Skeletal muscle tissue (tissue), 3 donors: ENCODE measurements at regions not wholly inside any gene's neighbourhood (a gene's known extent, or its start where the extent isn't known, plus 50 kb on each side); places are given as distances from the start of the nearest gene placed in this dataset.
"Not testable (repeated sequence)": the region's sequence is repeated elsewhere in the genome, so short reads cannot be mapped to it uniquely, and the experiment has no call there.

Source experiments
- H3K27ac ChIP-seq: one replicate; pipeline ENCODE4 v1.7.0; 2013; ENCODE audit warnings: mild to moderate bottlenecking, low read depth, low read length, inconsistent platforms
- H3K27me3 ChIP-seq, 3 donors: one replicate each; pipeline ENCODE4 v1.7.0; 2013; ENCODE audit warnings: low read length in 3 of 3; ENCODE audit not compliant: control insufficient read depth in 3 of 3, insufficient read depth in 3 of 3
- H3K36me3 ChIP-seq, 3 donors: one replicate each; pipeline ENCODE4 v1.7.0; 2013; ENCODE audit warnings: low read length in 3 of 3; ENCODE audit not compliant: control insufficient read depth in 3 of 3, insufficient read depth in 3 of 3
- H3K4me1 ChIP-seq, 3 donors: one replicate each; pipeline ENCODE4 v1.7.0; 2013; ENCODE audit warnings: low read length in 3 of 3, mild to moderate bottlenecking in 3 of 3; ENCODE audit not compliant: control insufficient read depth in 3 of 3, insufficient read depth in 3 of 3
- H3K4me3 ChIP-seq, 3 donors: one replicate each; pipeline ENCODE4 v1.7.0; 2013; ENCODE audit warnings: low read length in 3 of 3
- H3K9ac ChIP-seq, 3 donors: one replicate each; pipeline ENCODE4 v1.7.0; 2013; ENCODE audit warnings: low read length in 3 of 3, mild to moderate bottlenecking in 3 of 3, moderate library complexity in 2 of 3, low read depth in 1 of 3
- H3K9me3 ChIP-seq, 3 donors: one replicate each; pipeline ENCODE4 v1.7.0; 2013; ENCODE audit warnings: low read length in 3 of 3; ENCODE audit not compliant: control insufficient read depth in 3 of 3
- donor health status: Osteomylitis.

GRCh38 chr6:27759930-27760329 is 152.3 kb downstream of the OR2B2 start:
- Histone ChIP-seq H3K9me3 (no peaks in the 10 kb centered on the region), H3K4me3 (no peak overlapping the region), H3K4me1 (no peaks in the 10 kb centered on the region), H3K36me3 (no peaks in the 10 kb centered on the region), H3K27me3 (peaks cover 41 to 49% (median 45%) of the 10 kb centered on the region in 3 donors), H3K9ac (no peak overlapping the region), H3K27ac (no peak overlapping the region)

GRCh38 chr6:27758491-27758890 is 153.7 kb downstream of the OR2B2 start:
- H3K9ac ChIP-seq, result no peak overlapping the region
- peaks cover 0 to 4% (median 0%) of the 10 kb centered on the region in 3 donors for H3K4me1 ChIP-seq
- H3K36me3 ChIP-seq, result no peaks in the 10 kb centered on the region
- H3K27me3 ChIP-seq, result peaks cover 39 to 45% (median 41%) of the 10 kb centered on the region in 3 donors
- H3K4me3 ChIP-seq, result no peak overlapping the region
- no peaks in the 10 kb centered on the region for H3K9me3 ChIP-seq
- no peak overlapping the region for H3K27ac ChIP-seq

- H3K27ac ChIP-seq, result no peak overlapping the region
- H3K4me1 ChIP-seq, result peaks cover 0 to 4% (median 0%) of the 10 kb centered on the region in 3 donors
- H3K36me3 ChIP-seq, result no peaks in the 10 kb centered on the region
- peaks cover 34 to 41% (median 35%) of the 10 kb centered on the region in 3 donors for H3K27me3 ChIP-seq
- H3K9ac ChIP-seq, result no peak overlapping the region
- no peak overlapping the region for H3K4me3 ChIP-seq
- H3K9me3 ChIP-seq, result no peaks in the 10 kb centered on the region
Observed at GRCh38 chr6:27757307-27757706, 154.9 kb downstream of the OR2B2 start.

GRCh38 chr6:27755768-27756167 is 156.4 kb downstream of the OR2B2 start:
- no peak overlapping the region for H3K4me3 ChIP-seq
- H3K4me1 ChIP-seq, result peaks cover 0 to 4% (median 0%) of the 10 kb centered on the region in 3 donors
- H3K27me3 ChIP-seq, result peaks cover 22 to 35% (median 23%) of the 10 kb centered on the region in 3 donors
- H3K36me3 ChIP-seq, result no peaks in the 10 kb centered on the region
- H3K9me3 ChIP-seq, result no peaks in the 10 kb centered on the region
- no peak overlapping the region for H3K27ac ChIP-seq
- H3K9ac ChIP-seq, result no peak overlapping the region

GRCh38 chr6:27754408-27754782 is 157.8 kb downstream of the OR2B2 start:
- Histone ChIP-seq H3K9me3 (no peaks in the 10 kb centered on the region), H3K27me3 (peaks cover 13 to 26% (median 20%) of the 10 kb centered on the region in 3 donors), H3K36me3 (no peaks in the 10 kb centered on the region), H3K4me3 (peak overlapping the region in 1 of 3 donors; percentile 95), H3K9ac (peak overlapping the region in 1 of 3 donors; percentile 38), H3K4me1 (peaks cover 0 to 4% (median 0%) of the 10 kb centered on the region in 3 donors), H3K27ac (no peak overlapping the region)

GRCh38 chr6:27753668-27754407 is 158.4 kb downstream of the OR2B2 start:
- no peaks in the 10 kb centered on the region for H3K9me3 ChIP-seq

GRCh38 chr6:27752038-27752885 is 159.9 kb downstream of the OR2B2 start:
- Histone ChIP-seq H3K27ac (peak overlapping the region; percentile 63), H3K27me3 (peaks cover 3 to 10% (median 9%) of the 10 kb centered on the region in 3 donors), H3K9me3 (no peaks in the 10 kb centered on the region), H3K9ac (peak overlapping the region in 2 of 3 donors; percentile 78 to 82), H3K4me3 (peak overlapping the region; percentile 88 to 95 (median 89)), H3K36me3 (no peaks in the 10 kb centered on the region), H3K4me1 (peaks cover 0 to 4% (median 0%) of the 10 kb centered on the region in 3 donors)

More at GRCh38 chr6:27753668-27754407, 158.4 kb downstream of the OR2B2 start:
- Histone ChIP-seq H3K9ac (peak overlapping the region; percentile 27 to 82 (median 47)), H3K27me3 (peaks cover 13 to 26% (median 19%) of the 10 kb centered on the region in 3 donors), H3K4me3 (peak overlapping the region; percentile 61 to 95 (median 71)), H3K27ac (no peak overlapping the region), H3K36me3 (no peaks in the 10 kb centered on the region), H3K4me1 (peaks cover 0 to 4% (median 0%) of the 10 kb centered on the region in 3 donors)

- Histone ChIP-seq H3K27ac (no peak overlapping the region), H3K4me3 (no peak overlapping the region), H3K36me3 (no peaks in the 10 kb centered on the region), H3K27me3 (peaks cover 13 to 19% (median 13%) of the 10 kb centered on the region in 3 donors), H3K9ac (no peak overlapping the region), H3K4me1 (no peaks in the 10 kb centered on the region), H3K9me3 (no peaks in the 10 kb centered on the region)
Observed at GRCh38 chr6:27748661-27749060, 163.5 kb downstream of the OR2B2 start.

GRCh38 chr6:27747637-27748036 is 164.6 kb downstream of the OR2B2 start:
- H3K9ac ChIP-seq, result no peak overlapping the region
- H3K4me3 ChIP-seq, result no peak overlapping the region
- no peak overlapping the region for H3K27ac ChIP-seq
- H3K4me1 ChIP-seq, result no peaks in the 10 kb centered on the region
- H3K36me3 ChIP-seq, result no peaks in the 10 kb centered on the region
- H3K9me3 ChIP-seq, result no peaks in the 10 kb centered on the region
- H3K27me3 ChIP-seq, result peaks cover 13 to 21% (median 19%) of the 10 kb centered on the region in 3 donors

- not testable (repeated sequence) for H3K4me1 ChIP-seq, H3K36me3 ChIP-seq, H3K4me3 ChIP-seq, H3K9me3 ChIP-seq, H3K27ac ChIP-seq, H3K9ac ChIP-seq
- peaks cover 13 to 24% (median 19%) of the 10 kb centered on the region in 3 donors for H3K27me3 ChIP-seq
Observed at GRCh38 chr6:27746860-27747259, 165.3 kb downstream of the OR2B2 start.
